ENCODE measurements at regions not wholly inside any gene's neighbourhood (a gene's known extent, or its start where the extent isn't known, plus 50 kb on each side); places are given as distances from the start of the nearest gene placed in this dataset.

- TF ChIP-seq, protein P1, sequence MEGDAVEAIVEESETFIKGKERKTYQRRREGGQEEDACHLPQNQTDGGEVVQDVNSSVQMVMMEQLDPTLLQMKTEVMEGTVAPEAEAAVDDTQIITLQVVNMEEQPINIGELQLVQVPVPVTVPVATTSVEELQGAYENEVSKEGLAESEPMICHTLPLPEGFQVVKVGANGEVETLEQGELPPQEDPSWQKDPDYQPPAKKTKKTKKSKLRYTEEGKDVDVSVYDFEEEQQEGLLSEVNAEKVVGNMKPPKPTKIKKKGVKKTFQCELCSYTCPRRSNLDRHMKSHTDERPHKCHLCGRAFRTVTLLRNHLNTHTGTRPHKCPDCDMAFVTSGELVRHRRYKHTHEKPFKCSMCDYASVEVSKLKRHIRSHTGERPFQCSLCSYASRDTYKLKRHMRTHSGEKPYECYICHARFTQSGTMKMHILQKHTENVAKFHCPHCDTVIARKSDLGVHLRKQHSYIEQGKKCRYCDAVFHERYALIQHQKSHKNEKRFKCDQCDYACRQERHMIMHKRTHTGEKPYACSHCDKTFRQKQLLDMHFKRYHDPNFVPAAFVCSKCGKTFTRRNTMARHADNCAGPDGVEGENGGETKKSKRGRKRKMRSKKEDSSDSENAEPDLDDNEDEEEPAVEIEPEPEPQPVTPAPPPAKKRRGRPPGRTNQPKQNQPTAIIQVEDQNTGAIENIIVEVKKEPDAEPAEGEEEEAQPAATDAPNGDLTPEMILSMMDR (IDR thresholded peaks at IDR 0.05), result no peak
- no peak for TF ChIP-seq POLR2A (IDR thresholded peaks at IDR 0.05)
Measured at GRCh38 chr1:50358962-50359361, 64.3 kb downstream of the DMRTA2 start.
